NCI-H446 (cell line): ENCODE measurements at regions not wholly inside any gene's neighbourhood (a gene's known extent, or its start where the extent isn't known, plus 50 kb on each side); places are given as distances from the start of the nearest gene placed in this dataset.

ENCODE experiments used
- DNase-seq, 2 experiments: peaks; one replicate each; lab custom pipeline; 2025; lab: John Stamatoyannopoulos, UW

DNA sequence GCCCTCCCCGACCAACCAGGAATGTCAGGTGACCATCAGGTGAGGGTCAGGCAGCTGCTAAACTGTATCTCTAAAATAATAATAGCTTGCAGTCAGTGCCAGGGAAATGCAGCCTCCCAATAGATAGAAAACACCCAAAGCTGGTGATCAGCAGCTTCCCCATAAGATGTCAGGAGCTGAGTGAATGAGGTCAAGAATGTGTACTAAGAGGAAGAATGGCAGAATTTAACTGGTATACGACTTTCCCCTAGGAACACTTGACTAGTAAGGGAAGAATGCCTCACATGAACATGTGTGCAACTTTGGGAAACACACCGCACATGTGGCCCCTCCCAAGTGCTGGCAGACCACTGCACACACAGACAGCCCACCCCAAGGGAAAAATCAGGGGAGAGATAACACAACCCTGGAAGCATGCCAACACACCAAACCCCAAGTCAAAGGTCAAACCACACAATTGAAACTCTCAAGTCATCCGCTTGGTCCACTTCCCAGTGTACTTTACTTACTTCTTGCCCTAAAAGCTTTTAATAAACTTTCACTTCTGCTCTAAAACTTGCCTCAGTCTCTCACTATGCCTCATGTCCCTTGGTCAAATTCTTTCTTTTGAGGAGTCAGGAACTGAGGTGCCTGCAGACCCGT, 806.5 kb downstream of the OTOL1 start:
- DNase-seq, result no peak

DNA sequence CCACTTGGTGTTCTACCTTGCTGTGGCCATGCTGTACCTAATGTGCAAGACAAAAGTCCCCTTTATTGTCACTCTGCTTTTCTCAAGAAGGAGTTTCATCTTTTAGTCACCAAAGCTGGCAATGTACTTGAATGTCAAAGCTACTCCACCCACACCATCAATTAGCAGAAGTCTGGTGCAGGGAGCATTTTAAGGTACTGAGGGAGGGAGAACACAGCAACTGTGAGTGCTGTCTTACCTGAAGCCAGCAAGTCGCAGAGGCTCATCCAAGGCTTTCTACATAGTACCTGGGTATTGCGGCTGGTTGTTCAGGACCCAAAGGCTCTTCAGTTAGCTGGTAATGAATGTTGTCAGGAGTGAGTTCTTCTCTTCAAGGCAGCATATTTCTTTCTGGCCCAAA, 820.4 kb downstream of the OTOL1 start:
- DNase-seq, result no peak

DNA sequence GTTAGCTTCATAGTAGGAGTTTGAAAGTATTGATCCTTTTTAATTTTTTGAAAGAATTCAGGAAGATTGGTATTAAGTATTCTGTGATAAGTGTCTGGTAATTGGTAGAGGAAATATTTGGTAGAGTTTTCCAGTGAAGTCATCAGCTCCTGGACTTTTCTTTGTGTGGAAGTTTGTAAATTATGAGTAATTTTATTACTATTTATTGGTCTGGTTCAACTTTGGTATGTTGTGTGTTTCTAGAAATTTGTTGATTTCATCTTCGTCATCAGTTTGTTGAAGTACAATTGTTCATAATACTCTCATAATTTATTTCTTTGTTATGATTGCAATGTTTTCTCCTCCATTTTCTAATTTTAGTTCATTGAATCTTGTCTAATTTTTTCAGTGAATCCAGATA, 832.0 kb downstream of the OTOL1 start:
- no peak for DNase-seq

DNA sequence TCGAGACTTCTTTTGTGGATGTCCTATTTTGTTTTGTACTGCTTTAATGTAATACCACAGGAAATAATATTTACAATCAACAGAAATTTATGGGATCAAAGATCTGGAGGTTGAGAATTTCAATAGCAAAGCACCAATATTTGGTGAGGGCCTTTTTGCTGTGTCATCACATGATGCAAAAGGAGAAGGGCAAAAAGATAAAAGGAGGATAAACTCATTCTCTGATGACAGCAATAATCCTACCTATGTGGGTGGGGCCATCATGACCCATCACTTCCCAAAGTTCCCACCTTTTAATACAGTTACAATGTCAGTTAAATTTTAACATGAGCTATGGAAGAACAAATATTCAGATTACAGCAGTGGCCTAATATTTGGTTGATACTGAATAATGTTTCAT, 832.9 kb downstream of the OTOL1 start:
- no peak for DNase-seq

DNA sequence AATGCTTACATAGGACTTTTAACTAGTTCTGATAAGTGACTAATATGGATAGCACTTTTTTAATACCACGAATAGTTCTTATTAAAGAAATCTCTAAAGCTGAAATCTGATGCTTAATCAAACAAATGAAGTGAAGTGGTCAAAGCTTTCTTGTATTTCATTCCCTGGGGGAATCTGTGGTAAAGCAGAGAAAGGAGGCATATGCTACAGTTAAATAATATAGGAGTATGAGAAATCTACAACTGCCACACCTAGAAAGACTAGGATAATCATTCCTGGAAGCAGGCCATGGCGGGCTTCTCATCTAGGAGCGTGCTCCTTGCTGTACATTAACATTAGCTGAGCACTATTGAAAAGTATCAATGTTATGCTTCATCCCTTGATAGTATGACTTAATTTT, 835.7 kb downstream of the OTOL1 start:
- DNase-seq, result no peak

DNA sequence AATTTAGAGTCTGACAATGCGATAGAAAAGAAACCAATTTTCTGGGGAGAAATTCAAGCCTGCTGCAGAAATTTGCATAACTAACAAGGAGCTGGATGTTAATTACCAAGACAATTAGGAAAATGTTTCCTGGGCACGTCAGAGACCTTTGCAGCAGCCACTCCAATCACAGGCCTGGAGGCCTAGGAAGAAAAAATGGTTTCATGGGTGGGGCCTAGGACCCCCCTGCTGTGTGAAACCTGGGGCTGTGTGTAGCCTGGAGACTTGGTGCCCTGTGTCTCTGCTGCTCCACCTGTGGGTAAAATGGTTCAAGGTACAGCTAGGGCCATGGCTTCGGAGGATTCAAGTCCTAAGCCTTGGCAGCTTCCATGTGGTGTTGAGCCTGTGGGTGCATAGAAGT, 837.9 kb downstream of the OTOL1 start:
- no peak for DNase-seq

DNA sequence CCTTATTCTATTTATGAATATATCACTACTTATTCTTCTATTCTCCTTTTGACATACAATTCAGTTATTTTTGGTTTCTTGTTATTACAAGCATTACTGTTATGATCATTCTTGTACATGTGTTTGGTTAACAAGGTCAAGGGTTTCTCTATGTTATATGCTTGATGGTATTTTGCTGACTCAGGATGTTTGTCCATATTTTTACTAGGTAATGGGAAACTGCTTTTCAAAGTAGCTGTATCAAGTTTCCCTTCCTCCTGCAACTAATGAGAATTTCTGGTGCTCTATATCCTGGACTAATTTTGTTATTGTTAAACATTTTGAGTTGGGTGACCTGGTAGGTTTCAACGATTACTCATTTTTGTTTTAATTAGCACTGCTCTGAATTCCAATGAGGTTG, 841.0 kb downstream of the OTOL1 start:
- no peak for DNase-seq

DNA sequence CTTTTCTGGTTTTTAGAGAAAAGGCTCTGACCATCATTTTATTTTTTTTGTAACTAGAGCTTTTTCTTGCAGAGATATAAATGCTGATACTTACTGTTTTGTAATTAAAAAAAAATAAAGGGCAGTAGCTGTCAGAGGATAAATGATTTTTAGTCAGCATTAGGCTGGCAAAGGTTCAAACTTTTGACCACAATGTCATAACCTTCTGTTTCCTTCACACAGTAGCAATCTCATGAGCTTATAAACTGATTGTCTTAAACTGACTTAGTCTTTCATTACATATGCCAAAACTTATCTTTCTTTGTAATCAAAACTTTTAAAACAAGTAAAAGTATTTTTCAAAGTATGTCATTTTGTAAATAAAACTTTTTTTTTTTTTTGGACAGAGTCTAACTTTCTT, 841.9 kb downstream of the OTOL1 start:
- DNase-seq, result no peak

DNA sequence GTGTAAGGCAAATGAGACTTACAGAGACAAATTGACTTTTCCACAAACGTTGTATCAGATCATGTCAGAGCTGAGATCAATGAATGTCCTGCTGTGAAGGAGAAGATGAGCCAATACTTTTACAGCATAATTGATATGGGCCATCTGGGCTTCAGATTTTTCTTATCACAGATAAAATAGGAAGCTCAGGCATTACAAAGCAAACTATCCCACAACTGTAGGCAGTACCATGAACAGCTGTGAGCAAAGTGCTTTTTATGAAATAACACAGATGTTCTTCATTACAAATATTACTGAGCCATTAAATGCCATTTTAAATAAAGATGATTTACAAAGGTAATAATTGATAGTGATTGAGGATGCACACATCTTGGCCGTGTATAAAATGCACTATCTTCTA, 852.3 kb downstream of the OTOL1 start:
- DNase-seq, result no peak

DNA sequence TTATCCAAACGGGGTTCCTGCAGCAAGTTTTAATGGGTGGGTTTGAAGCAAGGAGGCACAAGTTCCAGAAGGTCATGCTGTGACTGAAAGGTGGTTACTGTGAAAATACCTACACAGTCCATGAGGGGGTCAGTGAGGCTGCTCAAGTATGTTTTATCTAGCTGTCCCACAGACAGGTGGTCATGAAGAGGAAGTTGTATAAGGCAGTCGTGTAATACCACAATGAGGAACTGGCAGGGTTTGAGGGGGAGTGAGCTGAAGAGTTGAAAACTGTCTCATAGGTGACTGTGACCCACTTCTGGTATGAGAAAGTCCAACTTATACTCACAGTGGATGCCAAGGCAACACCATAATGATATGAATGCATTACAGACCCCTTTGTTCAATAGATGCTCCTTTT, 856.8 kb downstream of the OTOL1 start:
- no peak for DNase-seq

DNA sequence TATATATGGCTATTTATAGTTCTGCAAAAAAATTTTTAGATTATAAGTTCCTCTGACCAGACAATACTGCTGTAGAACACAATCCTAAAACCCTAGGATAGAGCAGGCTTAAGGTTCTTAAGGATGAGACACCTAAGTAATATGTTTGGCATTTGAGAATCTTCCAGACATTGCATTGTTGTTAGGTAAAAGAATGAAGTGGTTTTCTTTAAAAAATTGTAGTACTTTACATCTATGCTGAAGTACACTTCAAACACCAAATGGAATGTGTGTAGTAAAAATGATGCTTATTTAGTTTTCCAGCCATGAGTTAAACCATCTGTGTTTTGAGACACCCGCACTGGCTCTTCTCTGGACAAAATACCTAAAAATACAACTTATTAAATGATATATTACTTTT, 857.7 kb downstream of the OTOL1 start:
- DNase-seq, result no peak

DNA sequence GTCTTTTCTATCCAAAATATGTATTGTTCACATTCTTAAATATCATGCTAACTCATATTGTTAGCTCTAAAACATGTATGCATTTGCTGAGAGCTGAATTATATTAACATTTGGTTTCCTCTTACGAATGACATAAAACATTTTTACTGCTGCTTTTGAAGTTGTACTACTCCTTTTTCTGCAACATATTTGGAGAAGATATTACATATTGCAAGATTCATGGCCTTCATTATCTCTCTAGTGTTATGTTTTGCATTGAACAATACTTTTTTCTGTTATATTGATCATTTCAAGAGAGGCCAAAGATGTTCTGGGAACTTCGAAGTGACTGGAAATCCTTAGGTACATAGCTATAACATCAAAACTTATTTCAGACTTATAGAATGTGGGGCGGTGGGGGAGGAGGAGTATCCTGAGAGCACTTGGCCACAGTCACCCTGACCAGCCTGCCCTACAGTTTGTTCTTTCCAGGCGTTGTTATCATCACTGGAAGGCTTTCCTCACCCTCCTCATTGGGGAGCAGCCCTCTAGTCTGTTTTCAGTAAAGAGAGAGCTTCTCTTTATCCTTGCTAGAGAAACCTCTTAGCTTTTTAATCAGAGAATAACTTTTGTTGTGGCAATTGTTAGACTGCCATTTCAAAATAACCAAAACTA, 868.6 kb downstream of the OTOL1 start:
- no peak for DNase-seq

DNA sequence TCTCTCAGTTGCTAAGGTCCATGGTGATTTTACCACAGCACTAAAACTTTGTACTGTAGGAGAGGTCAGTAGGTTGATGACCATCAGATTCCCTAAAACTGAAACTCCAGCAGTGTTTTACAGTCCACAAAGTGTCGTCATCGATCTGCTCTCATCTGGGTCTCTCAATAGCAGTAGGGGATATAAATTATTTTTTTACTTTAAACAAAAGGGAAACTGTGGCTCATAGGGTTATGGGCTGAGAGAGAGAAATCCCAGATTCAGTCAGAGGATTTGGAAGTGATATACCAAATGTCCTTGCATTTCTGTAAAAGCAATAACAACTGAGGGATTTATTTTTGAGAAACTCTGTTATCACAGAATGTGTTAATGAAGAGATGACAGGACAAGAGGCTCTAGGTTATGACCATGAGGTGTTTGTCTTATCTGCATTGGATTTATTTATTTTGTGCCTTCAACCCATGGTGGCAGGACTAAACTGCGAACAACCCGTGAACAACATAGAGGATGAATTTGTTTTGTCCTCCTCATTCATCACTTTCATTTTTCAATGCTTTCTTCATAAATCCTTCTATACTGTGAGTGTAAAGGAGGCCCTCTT, 869.7 kb downstream of the OTOL1 start:
- no peak for DNase-seq

DNA sequence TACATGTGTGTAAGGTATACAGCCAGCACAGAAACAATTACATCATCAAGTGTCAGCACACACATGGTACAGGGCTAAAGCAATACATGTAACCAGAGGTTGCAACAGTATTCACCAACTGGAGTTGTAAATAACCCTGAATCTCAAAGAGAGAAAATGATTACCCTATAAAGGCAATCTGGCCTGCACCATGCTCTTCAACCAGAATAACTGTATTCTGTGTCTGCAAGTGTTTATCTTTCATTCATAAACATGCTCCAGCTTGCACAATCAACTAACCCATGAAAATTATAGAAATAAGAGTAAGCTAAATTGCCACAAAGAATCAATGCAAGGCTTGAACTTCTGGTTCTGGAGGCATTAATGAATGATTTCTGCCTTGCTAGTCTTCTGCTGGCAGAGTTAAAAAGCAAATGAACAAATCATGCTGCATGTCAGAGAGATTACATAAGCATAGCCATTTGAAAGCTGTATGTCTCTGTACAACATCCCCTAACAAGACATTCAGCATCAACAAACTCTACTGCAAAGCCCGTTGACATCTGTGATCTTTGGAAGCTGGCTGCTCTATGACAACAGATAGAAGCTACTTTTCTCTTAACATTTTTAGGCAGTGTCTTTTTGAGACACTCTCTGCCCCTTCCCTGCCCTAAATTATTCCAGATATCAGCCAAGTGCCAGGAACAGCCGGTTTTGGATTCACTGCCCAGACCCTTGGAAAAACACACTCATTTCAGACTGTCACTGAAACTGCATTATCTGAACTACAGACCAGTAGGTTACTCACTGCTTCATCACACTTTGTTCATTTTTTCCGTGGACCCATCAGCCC, 871.0 kb downstream of the OTOL1 start:
- DNase-seq, result no peak

DNA sequence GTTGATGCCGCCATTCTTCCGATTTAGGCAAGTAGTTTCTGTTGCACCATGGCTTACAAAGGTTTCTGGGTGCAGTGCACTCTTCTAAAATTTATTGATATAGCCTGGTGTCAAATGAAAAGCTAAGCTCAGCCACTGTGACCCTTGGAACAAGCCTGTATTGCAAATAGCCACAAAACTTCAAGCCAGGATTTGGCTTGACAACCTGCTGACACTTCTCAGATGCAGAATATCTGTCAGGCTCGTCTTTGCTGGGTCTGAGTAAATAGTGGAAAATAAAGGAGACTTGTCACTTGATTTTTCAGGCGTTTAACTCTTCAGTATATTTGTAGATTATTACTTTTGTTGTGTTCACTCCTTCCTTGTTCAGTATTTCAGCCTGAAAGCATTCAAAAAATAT, 871.8 kb downstream of the OTOL1 start:
- no peak for DNase-seq

DNA sequence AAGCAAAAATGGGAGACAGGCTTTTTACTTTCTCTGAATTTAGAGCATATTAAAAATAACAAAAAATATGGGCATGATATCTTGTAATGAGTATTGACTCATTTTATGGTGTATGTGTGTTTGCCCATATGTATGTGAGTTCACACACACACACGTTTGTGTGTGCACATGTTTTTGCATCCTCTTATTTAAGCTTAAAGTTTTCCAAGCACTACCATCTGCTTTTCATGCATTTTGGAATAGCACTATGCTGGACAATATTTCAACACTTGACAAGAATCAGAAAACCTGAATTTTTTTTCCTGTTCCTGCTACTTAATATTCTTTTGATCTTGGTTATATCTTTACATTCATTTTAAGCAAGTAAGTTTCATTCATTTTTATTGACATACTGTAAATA, 872.7 kb downstream of the OTOL1 start:
- DNase-seq, result no peak

DNA sequence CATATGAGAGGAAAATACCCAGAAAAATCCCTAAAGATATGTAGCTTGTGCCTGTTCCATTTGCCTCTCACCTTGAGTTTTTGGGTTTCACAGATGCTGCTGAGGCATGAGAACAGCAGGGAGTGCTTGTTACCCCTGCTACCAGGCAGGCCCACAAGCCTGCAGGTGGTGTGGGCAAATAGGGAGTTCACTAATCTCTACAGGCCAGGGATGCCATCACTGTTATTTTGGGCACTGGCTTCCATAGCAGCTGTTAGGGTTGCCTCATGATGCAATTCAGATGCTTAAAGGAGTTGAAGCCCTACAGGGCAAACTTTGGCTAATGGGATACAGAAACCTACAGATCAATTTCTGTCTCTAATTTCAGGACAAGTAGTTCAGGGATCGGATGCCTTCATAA, 873.5 kb downstream of the OTOL1 start:
- no peak for DNase-seq

DNA sequence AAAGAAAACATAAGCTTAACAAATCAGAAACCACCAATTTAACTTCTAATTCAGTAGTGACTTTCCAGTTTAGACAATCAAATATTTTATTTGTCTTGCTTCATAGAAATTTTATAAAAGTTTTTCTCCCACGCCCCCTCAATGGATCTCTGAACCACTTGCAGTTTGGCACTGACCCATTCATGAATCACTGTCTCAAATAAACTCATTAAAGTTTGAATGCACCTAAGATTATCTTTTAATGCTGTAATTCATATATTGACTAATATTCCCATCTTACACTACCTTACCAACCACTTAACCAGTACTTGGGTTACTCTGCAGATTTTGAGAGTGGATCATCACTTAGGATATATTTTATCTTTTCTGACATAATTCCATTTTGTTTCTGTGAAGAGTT, 880.2 kb downstream of the OTOL1 start:
- DNase-seq, result no peak

DNA sequence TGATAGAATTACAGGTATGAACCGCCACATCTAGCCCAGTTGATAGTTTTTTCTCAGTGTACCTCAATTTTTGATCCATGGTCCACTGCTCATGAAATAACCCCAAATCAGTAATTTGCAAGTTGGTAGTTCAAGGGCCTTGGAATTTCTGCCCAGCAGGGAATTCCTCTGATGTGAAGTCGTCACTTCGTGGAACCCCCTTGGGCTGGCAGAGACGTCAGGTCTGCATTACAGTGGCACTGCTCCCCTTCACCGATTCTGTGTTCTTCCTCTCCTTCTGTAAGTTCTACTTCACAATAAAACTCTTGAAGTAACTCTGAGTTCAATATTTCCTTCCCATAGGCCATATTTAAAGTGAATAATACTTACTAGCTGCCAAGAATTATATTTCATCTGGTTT, 881.0 kb downstream of the OTOL1 start:
- no peak for DNase-seq

DNA sequence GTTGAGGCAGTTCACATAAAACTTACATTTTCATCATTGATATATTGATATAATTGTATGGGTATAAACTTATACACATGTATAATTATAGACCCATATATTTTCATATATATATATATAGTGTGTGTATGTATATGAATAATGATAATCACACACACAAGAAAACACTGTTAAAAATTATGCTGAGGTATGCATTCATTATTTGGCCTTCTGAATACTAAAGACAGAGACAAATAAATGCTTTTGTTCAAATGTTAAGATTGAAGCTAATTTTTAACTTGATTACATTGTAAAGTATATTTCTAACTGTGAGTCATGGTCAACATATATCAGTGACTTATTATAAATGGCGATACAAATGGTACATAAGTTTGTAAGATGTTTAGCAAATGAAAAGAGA, 888.8 kb downstream of the OTOL1 start:
- no peak for DNase-seq

DNA sequence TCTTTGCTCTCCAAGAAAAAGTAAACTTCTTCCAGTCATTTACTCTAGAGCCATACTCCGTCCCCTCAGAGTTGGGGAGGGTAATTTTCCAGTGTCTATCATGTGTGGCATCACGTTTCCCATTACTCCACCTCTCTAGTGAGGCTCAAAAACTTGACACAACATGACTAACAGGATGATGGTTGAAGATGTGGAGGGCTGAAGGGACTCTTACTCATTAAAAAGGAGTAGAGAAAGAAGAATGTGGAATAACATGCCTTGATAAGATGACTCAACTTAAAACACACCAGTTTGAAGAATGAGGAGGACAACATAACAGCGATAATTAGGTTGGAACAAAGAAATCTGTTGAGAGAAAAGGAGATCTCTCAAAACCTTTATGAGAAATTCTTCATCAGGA, 894.3 kb downstream of the OTOL1 start:
- no peak for DNase-seq

DNA sequence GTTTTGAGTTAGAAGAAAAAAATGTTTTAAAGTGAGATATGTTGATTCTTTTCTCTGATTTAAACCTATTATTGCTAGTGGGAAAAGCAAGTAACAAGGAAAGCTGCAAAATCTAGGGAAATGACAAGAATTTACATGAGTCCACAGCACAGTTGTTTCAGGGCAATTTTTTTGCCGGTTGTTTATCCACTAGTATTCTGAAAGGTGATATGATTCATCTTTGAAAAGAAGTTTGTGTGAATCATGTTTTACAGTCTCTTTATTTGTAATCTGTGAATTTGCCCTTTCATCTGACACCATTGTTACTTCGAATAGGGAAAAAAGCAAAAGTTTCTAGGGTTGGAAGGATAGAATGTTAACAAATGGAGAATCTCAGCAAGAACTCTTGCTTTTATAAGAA, 894.7 kb downstream of the OTOL1 start:
- DNase-seq, result no peak

DNA sequence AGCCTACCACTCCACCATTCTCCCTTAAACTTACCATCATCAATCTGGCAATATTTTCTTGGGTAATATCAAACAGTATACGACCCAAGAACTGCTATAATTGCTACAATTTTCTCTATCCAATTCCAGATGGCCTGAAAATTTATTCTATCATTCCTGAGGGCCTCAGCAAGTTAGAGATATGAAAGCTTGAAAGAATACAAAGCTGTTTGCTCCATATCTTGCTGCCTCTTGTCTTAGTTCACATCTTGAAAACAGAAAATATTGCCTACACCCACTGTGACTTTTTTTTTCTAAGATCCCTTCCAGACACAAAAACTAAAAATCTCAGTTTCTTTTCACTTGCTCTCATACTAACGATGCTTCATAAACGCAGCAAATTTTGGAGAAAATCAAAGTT, 898.9 kb downstream of the OTOL1 start:
- no peak for DNase-seq
